ENCODE measurements at regions not wholly inside any gene's neighbourhood (a gene's known extent, or its start where the extent isn't known, plus 50 kb on each side); places are given as distances from the start of the nearest gene placed in this dataset.

GRCh38 chr21:31489014-31489413 is 145.0 kb upstream of the TIAM1 start:
- DNase-seq = no peak
- Histone ChIP-seq H3K4me3 (ENCODE audit: low read length) (no peak overlapping the region), H3K27ac (ENCODE audit: low read length) (no peak overlapping the region), H3K4me1 (ENCODE audit: control insufficient read depth, insufficient read depth, low read length) (no peaks in the 10 kb centered on the region), H3K36me3 (ENCODE audit: control insufficient read depth, insufficient read depth, low read length) (no peaks in the 10 kb centered on the region), H3K9me3 (ENCODE audit: control insufficient read depth, low read depth, low read length) (peaks cover 4% of the 10 kb centered on the region), H3K27me3 (ENCODE audit: control insufficient read depth, insufficient read depth, low read length) (no peaks in the 10 kb centered on the region)
- 90% methylated on average over 2 of the region's 6 CpGs for whole genome bisulfite sequencing (ENCODE audit: insufficient coverage, low lambda C conversion rate)

GRCh38 chr21:31484219-31484618 is 140.2 kb upstream of the TIAM1 start:
- DNase-seq = no peak
- no peaks in the 10 kb centered on the region for H3K4me1 ChIP-seq (ENCODE audit: control insufficient read depth, insufficient read depth, low read length)
- H3K9me3 ChIP-seq (ENCODE audit: control insufficient read depth, low read depth, low read length) = peaks cover 4% of the 10 kb centered on the region
- H3K36me3 ChIP-seq (ENCODE audit: control insufficient read depth, insufficient read depth, low read length) = no peaks in the 10 kb centered on the region
- no peak overlapping the region for H3K27ac ChIP-seq (ENCODE audit: low read length)
- no peak overlapping the region for H3K4me3 ChIP-seq (ENCODE audit: low read length)
- H3K27me3 ChIP-seq (ENCODE audit: control insufficient read depth, insufficient read depth, low read length) = no peaks in the 10 kb centered on the region
- WGBS (ENCODE audit: insufficient coverage, low lambda C conversion rate) = no CpG with 5 or more reads among the region's 5 CpGs

GRCh38 chr21:31483146-31483545 is 139.1 kb upstream of the TIAM1 start:
- Histone ChIP-seq H3K27me3 (ENCODE audit: control insufficient read depth, insufficient read depth, low read length) (no peaks in the 10 kb centered on the region), H3K27ac (ENCODE audit: low read length) (no peak overlapping the region), H3K4me1 (ENCODE audit: control insufficient read depth, insufficient read depth, low read length) (no peaks in the 10 kb centered on the region), H3K36me3 (ENCODE audit: control insufficient read depth, insufficient read depth, low read length) (no peaks in the 10 kb centered on the region), H3K9me3 (ENCODE audit: control insufficient read depth, low read depth, low read length) (peaks cover 4% of the 10 kb centered on the region), H3K4me3 (ENCODE audit: low read length) (no peak overlapping the region)
- DNase-seq = no peak
- 100% methylated on average over 2 of the region's 4 CpGs for WGBS (ENCODE audit: insufficient coverage, low lambda C conversion rate)

GRCh38 chr21:31482460-31482859 is 138.4 kb upstream of the TIAM1 start:
- H3K36me3 ChIP-seq (ENCODE audit: control insufficient read depth, insufficient read depth, low read length) = no peaks in the 10 kb centered on the region
- H3K4me3 ChIP-seq (ENCODE audit: low read length) = no peak overlapping the region
- WGBS (ENCODE audit: insufficient coverage, low lambda C conversion rate) = no CpG with 5 or more reads among the region's 5 CpGs
- no peaks in the 10 kb centered on the region for H3K27me3 ChIP-seq (ENCODE audit: control insufficient read depth, insufficient read depth, low read length)
- peaks cover 4% of the 10 kb centered on the region for H3K9me3 ChIP-seq (ENCODE audit: control insufficient read depth, low read depth, low read length)
- DNase-seq = no peak
- H3K27ac ChIP-seq (ENCODE audit: low read length) = no peak overlapping the region
- H3K4me1 ChIP-seq (ENCODE audit: control insufficient read depth, insufficient read depth, low read length) = no peaks in the 10 kb centered on the region

- Histone ChIP-seq H3K9me3 (ENCODE audit: control insufficient read depth, low read depth, low read length) (no peaks in the 10 kb centered on the region), H3K27me3 (ENCODE audit: control insufficient read depth, insufficient read depth, low read length) (no peaks in the 10 kb centered on the region), H3K27ac (ENCODE audit: low read length) (no peak overlapping the region), H3K4me3 (ENCODE audit: low read length) (no peak overlapping the region), H3K4me1 (ENCODE audit: control insufficient read depth, insufficient read depth, low read length) (no peaks in the 10 kb centered on the region), H3K36me3 (ENCODE audit: control insufficient read depth, insufficient read depth, low read length) (no peaks in the 10 kb centered on the region)
- WGBS (ENCODE audit: insufficient coverage, low lambda C conversion rate) = no CpG with 5 or more reads among the region's 1 CpG
- no peak for DNase-seq
Observed at GRCh38 chr21:31480228-31480627, 136.2 kb upstream of the TIAM1 start.

- no peaks in the 10 kb centered on the region for H3K4me1 ChIP-seq (ENCODE audit: control insufficient read depth, insufficient read depth, low read length)
- 33% methylated on average over 1 of the region's 6 CpGs for WGBS (ENCODE audit: insufficient coverage, low lambda C conversion rate)
- H3K27ac ChIP-seq (ENCODE audit: low read length) = no peak overlapping the region
- no peak for DNase-seq
- H3K4me3 ChIP-seq (ENCODE audit: low read length) = no peak overlapping the region
- no peaks in the 10 kb centered on the region for H3K27me3 ChIP-seq (ENCODE audit: control insufficient read depth, insufficient read depth, low read length)
- no peaks in the 10 kb centered on the region for H3K36me3 ChIP-seq (ENCODE audit: control insufficient read depth, insufficient read depth, low read length)
- no peaks in the 10 kb centered on the region for H3K9me3 ChIP-seq (ENCODE audit: control insufficient read depth, low read depth, low read length)
Observed at GRCh38 chr21:31479714-31480113, 135.7 kb upstream of the TIAM1 start.

- H3K9me3 ChIP-seq (ENCODE audit: control insufficient read depth, low read depth, low read length) = no peaks in the 10 kb centered on the region
- H3K27ac ChIP-seq (ENCODE audit: low read length) = no peak overlapping the region
- DNase-seq = no peak
- H3K36me3 ChIP-seq (ENCODE audit: control insufficient read depth, insufficient read depth, low read length) = no peaks in the 10 kb centered on the region
- no peaks in the 10 kb centered on the region for H3K27me3 ChIP-seq (ENCODE audit: control insufficient read depth, insufficient read depth, low read length)
- H3K4me1 ChIP-seq (ENCODE audit: control insufficient read depth, insufficient read depth, low read length) = no peaks in the 10 kb centered on the region
- no peak overlapping the region for H3K4me3 ChIP-seq (ENCODE audit: low read length)
- 100% methylated on average over 2 of the region's 8 CpGs for WGBS (ENCODE audit: insufficient coverage, low lambda C conversion rate)
Observed at GRCh38 chr21:31479222-31479621, 135.2 kb upstream of the TIAM1 start.

GRCh38 chr21:31476263-31477022 is 132.4 kb upstream of the TIAM1 start:
- Histone ChIP-seq H3K36me3 (ENCODE audit: control insufficient read depth, insufficient read depth, low read length) (no peaks in the 10 kb centered on the region), H3K9me3 (ENCODE audit: control insufficient read depth, low read depth, low read length) (no peaks in the 10 kb centered on the region), H3K4me3 (ENCODE audit: low read length) (no peak overlapping the region), H3K27ac (ENCODE audit: low read length) (no peak overlapping the region), H3K4me1 (ENCODE audit: control insufficient read depth, insufficient read depth, low read length) (no peaks in the 10 kb centered on the region), H3K27me3 (ENCODE audit: control insufficient read depth, insufficient read depth, low read length) (no peaks in the 10 kb centered on the region)
- DNase-seq = no peak
- 89% methylated on average over 3 of the region's 11 CpGs for WGBS (ENCODE audit: insufficient coverage, low lambda C conversion rate)

GRCh38 chr21:31475223-31475622 is 131.2 kb upstream of the TIAM1 start:
- DNase-seq = no peak
- Histone ChIP-seq H3K4me3 (ENCODE audit: low read length) (no peak overlapping the region), H3K27ac (ENCODE audit: low read length) (no peak overlapping the region), H3K4me1 (ENCODE audit: control insufficient read depth, insufficient read depth, low read length) (no peaks in the 10 kb centered on the region), H3K36me3 (ENCODE audit: control insufficient read depth, insufficient read depth, low read length) (no peaks in the 10 kb centered on the region), H3K9me3 (ENCODE audit: control insufficient read depth, low read depth, low read length) (no peaks in the 10 kb centered on the region), H3K27me3 (ENCODE audit: control insufficient read depth, insufficient read depth, low read length) (no peaks in the 10 kb centered on the region)
- WGBS (ENCODE audit: insufficient coverage, low lambda C conversion rate) = 80% methylated on average over 1 of the region's 5 CpGs

- no peaks in the 10 kb centered on the region for H3K36me3 ChIP-seq (ENCODE audit: control insufficient read depth, insufficient read depth, low read length)
- DNase-seq = no peak
- H3K27me3 ChIP-seq (ENCODE audit: control insufficient read depth, insufficient read depth, low read length) = no peaks in the 10 kb centered on the region
- H3K27ac ChIP-seq (ENCODE audit: low read length) = no peak overlapping the region
- no peaks in the 10 kb centered on the region for H3K9me3 ChIP-seq (ENCODE audit: control insufficient read depth, low read depth, low read length)
- H3K4me1 ChIP-seq (ENCODE audit: control insufficient read depth, insufficient read depth, low read length) = no peaks in the 10 kb centered on the region
- WGBS (ENCODE audit: insufficient coverage, low lambda C conversion rate) = 100% methylated on average over 1 of the region's 8 CpGs
- no peak overlapping the region for H3K4me3 ChIP-seq (ENCODE audit: low read length)
Observed at GRCh38 chr21:31473685-31474345, 129.8 kb upstream of the TIAM1 start.

- H3K27me3 ChIP-seq (ENCODE audit: control insufficient read depth, insufficient read depth, low read length) = no peaks in the 10 kb centered on the region
- no peak for DNase-seq
- H3K36me3 ChIP-seq (ENCODE audit: control insufficient read depth, insufficient read depth, low read length) = no peaks in the 10 kb centered on the region
- H3K9me3 ChIP-seq (ENCODE audit: control insufficient read depth, low read depth, low read length) = no peaks in the 10 kb centered on the region
- no peak overlapping the region for H3K27ac ChIP-seq (ENCODE audit: low read length)
- no CpG with 5 or more reads among the region's 4 CpGs for WGBS (ENCODE audit: insufficient coverage, low lambda C conversion rate)
- no peak overlapping the region for H3K4me3 ChIP-seq (ENCODE audit: low read length)
- no peaks in the 10 kb centered on the region for H3K4me1 ChIP-seq (ENCODE audit: control insufficient read depth, insufficient read depth, low read length)
Observed at GRCh38 chr21:31471865-31472264, 127.8 kb upstream of the TIAM1 start.
